NCI-H526 treated with DMSO at 0.1 percent for 48 hours (cell line): ENCODE measurements at regions not wholly inside any gene's neighbourhood (a gene's known extent, or its start where the extent isn't known, plus 50 kb on each side); places are given as distances from the start of the nearest gene placed in this dataset.

ENCODE experiments used
- DNase-seq: peaks from one replicate; lab custom pipeline; 2025; lab: John Stamatoyannopoulos, UW

GRCh38 chr10:76733441-76733936 is 904.1 kb downstream of the KCNMA1 start:
- no peak for DNase-seq

- DNase-seq, result no peak
Observed at GRCh38 chr10:76732306-76732705, 905.3 kb downstream of the KCNMA1 start.

GRCh38 chr10:76729841-76730487 is 907.6 kb downstream of the KCNMA1 start:
- DNase-seq, result no peak

GRCh38 chr10:76729346-76729745 is 908.3 kb downstream of the KCNMA1 start:
- DNase-seq, result no peak

GRCh38 chr10:76727038-76727437 is 910.6 kb downstream of the KCNMA1 start:
- no peak for DNase-seq

GRCh38 chr10:76723844-76724243 is 913.8 kb downstream of the KCNMA1 start:
- DNase-seq, result no peak

- DNase-seq, result no peak
Observed at GRCh38 chr10:76721891-76722505, 915.6 kb downstream of the KCNMA1 start.

GRCh38 chr10:76719006-76719405 is 918.6 kb downstream of the KCNMA1 start:
- no peak for DNase-seq

- no peak for DNase-seq
Observed at GRCh38 chr10:76717141-76717540, 920.5 kb downstream of the KCNMA1 start.

GRCh38 chr10:76711222-76711997 is 926.2 kb downstream of the KCNMA1 start:
- DNase-seq, result no peak

GRCh38 chr10:76700241-76700640 is 937.4 kb downstream of the KCNMA1 start:
- no peak for DNase-seq

GRCh38 chr10:76697923-76698322 is 939.7 kb downstream of the KCNMA1 start:
- no peak for DNase-seq

- DNase-seq, result no peak
Observed at GRCh38 chr10:76695069-76695468, 942.5 kb downstream of the KCNMA1 start.

GRCh38 chr10:76686201-76686600 is 951.4 kb downstream of the KCNMA1 start:
- DNase-seq, result no peak

GRCh38 chr10:76684968-76685367 is 952.6 kb downstream of the KCNMA1 start:
- no peak for DNase-seq

GRCh38 chr10:76681153-76681552 is 956.5 kb downstream of the KCNMA1 start:
- no peak for DNase-seq

- no peak for DNase-seq
Observed at GRCh38 chr10:76679030-76679429, 958.6 kb downstream of the KCNMA1 start.

- DNase-seq, result no peak
Observed at GRCh38 chr10:76675951-76676587, 961.5 kb downstream of the KCNMA1 start.

- no peak for DNase-seq
Observed at GRCh38 chr10:76675561-76675950, 962.1 kb downstream of the KCNMA1 start.

GRCh38 chr10:76667408-76668370 is 969.9 kb downstream of the KCNMA1 start:
- no peak for DNase-seq

GRCh38 chr10:76666891-76667290 is 970.7 kb downstream of the KCNMA1 start:
- no peak for DNase-seq
